ENCODE measurements at regions not wholly inside any gene's neighbourhood (a gene's known extent, or its start where the extent isn't known, plus 50 kb on each side); places are given as distances from the start of the nearest gene placed in this dataset.

DNA sequence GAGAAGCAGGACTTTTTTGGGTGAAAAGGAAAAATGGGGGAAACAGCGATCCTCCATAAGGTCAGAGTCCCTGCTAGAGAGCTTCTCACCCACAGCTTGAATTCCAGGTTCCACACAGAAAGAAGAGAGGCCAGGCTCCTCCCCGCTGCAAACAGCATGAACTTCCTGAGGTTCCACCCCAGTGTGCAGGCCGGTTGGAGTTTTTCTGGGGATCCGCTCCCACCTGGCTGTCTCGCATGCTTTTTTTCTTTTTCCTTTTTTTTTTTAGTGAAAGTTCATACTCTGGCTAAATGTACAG lies 595.1 kb upstream of the ZP4 start:
- TF ChIP-seq ZNF157 (tag by site-specific recombination; IDR thresholded peaks at IDR 0.05) (no peak), ZBTB8A (tag by site-specific recombination; IDR thresholded peaks at IDR 0.05) (no peak)
- TF ChIP-seq, protein P1, sequence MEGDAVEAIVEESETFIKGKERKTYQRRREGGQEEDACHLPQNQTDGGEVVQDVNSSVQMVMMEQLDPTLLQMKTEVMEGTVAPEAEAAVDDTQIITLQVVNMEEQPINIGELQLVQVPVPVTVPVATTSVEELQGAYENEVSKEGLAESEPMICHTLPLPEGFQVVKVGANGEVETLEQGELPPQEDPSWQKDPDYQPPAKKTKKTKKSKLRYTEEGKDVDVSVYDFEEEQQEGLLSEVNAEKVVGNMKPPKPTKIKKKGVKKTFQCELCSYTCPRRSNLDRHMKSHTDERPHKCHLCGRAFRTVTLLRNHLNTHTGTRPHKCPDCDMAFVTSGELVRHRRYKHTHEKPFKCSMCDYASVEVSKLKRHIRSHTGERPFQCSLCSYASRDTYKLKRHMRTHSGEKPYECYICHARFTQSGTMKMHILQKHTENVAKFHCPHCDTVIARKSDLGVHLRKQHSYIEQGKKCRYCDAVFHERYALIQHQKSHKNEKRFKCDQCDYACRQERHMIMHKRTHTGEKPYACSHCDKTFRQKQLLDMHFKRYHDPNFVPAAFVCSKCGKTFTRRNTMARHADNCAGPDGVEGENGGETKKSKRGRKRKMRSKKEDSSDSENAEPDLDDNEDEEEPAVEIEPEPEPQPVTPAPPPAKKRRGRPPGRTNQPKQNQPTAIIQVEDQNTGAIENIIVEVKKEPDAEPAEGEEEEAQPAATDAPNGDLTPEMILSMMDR (tag by site-specific recombination; IDR thresholded peaks at IDR 0.05), result no peak
